ENCODE measurements at regions not wholly inside any gene's neighbourhood (a gene's known extent, or its start where the extent isn't known, plus 50 kb on each side); places are given as distances from the start of the nearest gene placed in this dataset.

- TF ChIP-seq IRF3 (IDR thresholded peaks at IDR 0.05): no peak
Observed at GRCh38 chr4:159777689-159778088, 674.8 kb downstream of the RAPGEF2 start (continued).

- POLR2A ChIA-PET: no interaction called here
- no TSS peak for BruUV-seq (replicated peaks)
- SMC1A ChIA-PET (ENCODE audit: uncharacterized antibody, unreplicated experiment): interaction anchor here (1.4 kb wide), 1 partner anchor 13 kb away, joined by 3 read pairs; no protein-coding TSS in a partner anchor
Observed at GRCh38 chr4:159778298-159778697, 675.4 kb downstream of the RAPGEF2 start.

More at GRCh38 chr4:159778298-159778697, 675.4 kb downstream of the RAPGEF2 start:
- ChIA-PET CTCF (no interaction called here), RAD21 (ENCODE audit: unreplicated experiment) (no interaction called here)
- H4K20me1 ChIP-seq (ENCODE audit: control insufficient read depth, insufficient read depth): no peaks in the 10 kb centered on the region
- no peak overlapping the region for H3K4me3 ChIP-seq
- intact Hi-C loops (cut with micrococcal nuclease; ENCODE audit: unreplicated experiment): no loop called here
- H3K9me3 ChIP-seq (replicated peaks; ENCODE audit: control insufficient read depth, insufficient read depth, low read length): no peaks in the 10 kb centered on the region
- H3K79me2 ChIP-seq (ENCODE audit: control insufficient read depth, insufficient read depth, low read length): no peaks in the 10 kb centered on the region
- H3K36me3 ChIP-seq (ENCODE audit: control insufficient read depth in 2 of 2, insufficient read depth in 2 of 2, low read length in 1 of 2): no peaks in the 10 kb centered on the region
- ATAC-seq: peak; percentile 62
- no peaks in the 10 kb centered on the region for H3K27me3 ChIP-seq (replicated peaks in 1 of 2; ENCODE audit: control insufficient read depth in 2 of 2, insufficient read depth in 2 of 2, low read length in 1 of 2)
- FAIRE-seq: no peak
- H3K4me1 ChIP-seq (ENCODE audit: control insufficient read depth, insufficient read depth, low read length): no peaks in the 10 kb centered on the region
- DNase-seq (ENCODE audit: low read depth, low spot score): no peak
- H2AFZ ChIP-seq (ENCODE audit: control insufficient read depth, low read depth, low read length): no peak overlapping the region
- H3K4me2 ChIP-seq (ENCODE audit: control insufficient read depth, insufficient read depth): no peak overlapping the region
- H3K27ac ChIP-seq (ENCODE audit: control insufficient read depth, insufficient read depth): no peak overlapping the region
- in situ Hi-C loops (cut with MboI): no loop called here
- no peak overlapping the region for H3K9ac ChIP-seq (ENCODE audit: control insufficient read depth, insufficient read depth, low read length)
- 0 out of 2 replicates have a peak, but pooled peaks have one; percentile 23 for TF ChIP-seq BMI1 (IDR thresholded peaks at IDR 0.05; ENCODE audit: borderline replicate concordance)
- no peak for TF ChIP-seq MXI1 (IDR thresholded peaks at IDR 0.05; ENCODE audit: low read depth, low read length)
- no peak for TF ChIP-seq BRCA1 (IDR thresholded peaks at IDR 0.05; ENCODE audit: low read depth, low read length)
- TF ChIP-seq EZH2 (IDR thresholded peaks at IDR 0.05; ENCODE audit: borderline replicate concordance, control insufficient read depth, low read depth, low read length): no peak
- TF ChIP-seq, protein P1, sequence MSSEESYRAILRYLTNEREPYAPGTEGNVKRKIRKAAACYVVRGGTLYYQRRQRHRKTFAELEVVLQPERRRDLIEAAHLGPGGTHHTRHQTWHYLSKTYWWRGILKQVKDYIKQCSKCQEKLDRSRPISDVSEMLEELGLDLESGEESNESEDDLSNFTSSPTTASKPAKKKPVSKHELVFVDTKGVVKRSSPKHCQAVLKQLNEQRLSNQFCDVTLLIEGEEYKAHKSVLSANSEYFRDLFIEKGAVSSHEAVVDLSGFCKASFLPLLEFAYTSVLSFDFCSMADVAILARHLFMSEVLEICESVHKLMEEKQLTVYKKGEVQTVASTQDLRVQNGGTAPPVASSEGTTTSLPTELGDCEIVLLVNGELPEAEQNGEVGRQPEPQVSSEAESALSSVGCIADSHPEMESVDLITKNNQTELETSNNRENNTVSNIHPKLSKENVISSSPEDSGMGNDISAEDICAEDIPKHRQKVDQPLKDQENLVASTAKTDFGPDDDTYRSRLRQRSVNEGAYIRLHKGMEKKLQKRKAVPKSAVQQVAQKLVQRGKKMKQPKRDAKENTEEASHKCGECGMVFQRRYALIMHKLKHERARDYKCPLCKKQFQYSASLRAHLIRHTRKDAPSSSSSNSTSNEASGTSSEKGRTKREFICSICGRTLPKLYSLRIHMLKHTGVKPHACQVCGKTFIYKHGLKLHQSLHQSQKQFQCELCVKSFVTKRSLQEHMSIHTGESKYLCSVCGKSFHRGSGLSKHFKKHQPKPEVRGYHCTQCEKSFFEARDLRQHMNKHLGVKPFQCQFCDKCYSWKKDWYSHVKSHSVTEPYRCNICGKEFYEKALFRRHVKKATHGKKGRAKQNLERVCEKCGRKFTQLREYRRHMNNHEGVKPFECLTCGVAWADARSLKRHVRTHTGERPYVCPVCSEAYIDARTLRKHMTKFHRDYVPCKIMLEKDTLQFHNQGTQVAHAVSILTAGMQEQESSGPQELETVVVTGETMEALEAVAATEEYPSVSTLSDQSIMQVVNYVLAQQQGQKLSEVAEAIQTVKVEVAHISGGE (CRISPR knock-in tag; IDR thresholded peaks at IDR 0.05): no peak
- no peak for TF ChIP-seq SREBF1 (IDR thresholded peaks at IDR 0.05; ENCODE audit: low read length)
- TF ChIP-seq RELB (IDR thresholded peaks at IDR 0.05; ENCODE audit: low read depth): no peak
- peak in 1 of 2 experiments; percentile 42; a peak in 1 of 4 replicates for TF ChIP-seq EP300 (IDR thresholded peaks at IDR 0.05; ENCODE audit: borderline replicate concordance in 1 of 2, control insufficient read depth in 1 of 2, low read depth in 2 of 2, low read length in 2 of 2)
- TF ChIP-seq TARDBP (IDR thresholded peaks at IDR 0.05; ENCODE audit: borderline replicate concordance): no peak
- peak; percentile 28; the same call in 1 of the 2 replicates for TF ChIP-seq JUNB (IDR thresholded peaks at IDR 0.05)
- 0 out of 2 replicates have a peak, but pooled peaks have one; percentile 33 for TF ChIP-seq DPF2 (IDR thresholded peaks at IDR 0.05)
- no peak for TF ChIP-seq CHD4 (IDR thresholded peaks at IDR 0.05)
- TF ChIP-seq NR2C2 (IDR thresholded peaks at IDR 0.05; ENCODE audit: borderline replicate concordance, control insufficient read depth, insufficient read length, low read depth): no peak
- TF ChIP-seq SPI1 (IDR thresholded peaks at IDR 0.05; ENCODE audit: borderline replicate concordance, insufficient read depth, low read depth, low read length): peak; percentile 89
